ENCODE measurements at regions not wholly inside any gene's neighbourhood (a gene's known extent, or its start where the extent isn't known, plus 50 kb on each side); places are given as distances from the start of the nearest gene placed in this dataset.

GRCh38 chrX:20322887-20323286, 56.2 kb upstream of the RPS6KA3 start:
- H3K4me3 ChIP-seq (ENCODE audit: control insufficient read depth, low read depth, low read length), result no peak overlapping the region
- TF ChIP-seq CTCF (IDR thresholded peaks at IDR 0.05; ENCODE audit: control insufficient read depth, insufficient read depth, low read depth, low read length, missing control alignments), result no peak
- no peak for DNase-seq (ENCODE audit: low read depth)

GRCh38 chrX:20320461-20321159, 53.9 kb upstream of the RPS6KA3 start:
- no peak for TF ChIP-seq CTCF (IDR thresholded peaks at IDR 0.05; ENCODE audit: control insufficient read depth, insufficient read depth, low read depth, low read length, missing control alignments)
- no peak overlapping the region for H3K4me3 ChIP-seq (ENCODE audit: control insufficient read depth, low read depth, low read length)
- DNase-seq (ENCODE audit: low read depth), result no peak

- no peak overlapping the region for H3K4me3 ChIP-seq (ENCODE audit: control insufficient read depth, low read depth, low read length)
- no peak for TF ChIP-seq CTCF (IDR thresholded peaks at IDR 0.05; ENCODE audit: control insufficient read depth, insufficient read depth, low read depth, low read length, missing control alignments)
- DNase-seq (ENCODE audit: low read depth), result no peak
Observed at GRCh38 chrX:20319054-20319453, 52.3 kb upstream of the RPS6KA3 start.

GRCh38 chrX:20317873-20318272, 51.2 kb upstream of the RPS6KA3 start:
- no peak for DNase-seq (ENCODE audit: low read depth)
- H3K4me3 ChIP-seq (ENCODE audit: control insufficient read depth, low read depth, low read length), result no peak overlapping the region
- TF ChIP-seq CTCF (IDR thresholded peaks at IDR 0.05; ENCODE audit: control insufficient read depth, insufficient read depth, low read depth, low read length, missing control alignments), result no peak
